ENCODE measurements at regions not wholly inside any gene's neighbourhood (a gene's known extent, or its start where the extent isn't known, plus 50 kb on each side); places are given as distances from the start of the nearest gene placed in this dataset.

DNA sequence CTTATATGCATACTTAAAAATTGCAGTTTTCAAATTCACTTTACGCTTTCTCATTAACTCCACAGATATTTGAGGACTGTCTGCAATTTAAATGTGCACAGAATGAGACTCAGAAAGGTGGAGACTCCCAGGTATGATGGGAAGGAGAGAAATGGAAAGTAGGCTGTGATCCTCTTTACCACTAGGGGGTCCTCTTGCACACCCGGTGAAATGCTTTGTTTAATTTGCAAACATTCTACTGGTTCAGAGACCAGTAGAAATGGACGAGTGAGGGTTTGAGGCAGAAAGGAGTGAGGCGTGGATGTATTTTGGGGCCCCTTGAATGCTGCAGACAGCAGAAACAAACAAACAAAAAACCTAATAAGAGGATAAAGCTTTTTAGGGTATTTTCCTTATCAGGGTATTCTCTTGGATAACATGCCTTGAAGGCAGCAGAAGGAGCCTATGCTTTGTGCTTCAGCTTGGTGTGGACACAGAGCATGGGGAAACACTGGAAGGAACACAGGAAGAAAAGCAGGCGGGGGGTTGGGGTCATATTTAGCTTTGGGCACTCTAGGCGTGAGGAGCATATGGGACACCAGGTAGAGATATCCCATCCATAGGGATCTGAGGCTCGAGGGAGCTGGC lies 410.1 kb downstream of the DMRT2 start:
- H3K9me3 ChIP-seq (ENCODE audit: control insufficient read depth, low read length), result no peaks in the 10 kb centered on the region
- no peaks in the 10 kb centered on the region for H3K36me3 ChIP-seq (ENCODE audit: control insufficient read depth, insufficient read depth, low read length)
- no peaks in the 10 kb centered on the region for H3K4me1 ChIP-seq (ENCODE audit: control insufficient read depth, insufficient read depth, low read length, poor library complexity, severe bottlenecking)
- no peak overlapping the region for H3K4me3 ChIP-seq (ENCODE audit: extremely low read depth, insufficient read depth, low read length, poor library complexity, severe bottlenecking)
- WGBS, 2 experiments (ENCODE audit: insufficient coverage in 2 of 2), result 85 to 94% methylated on average over 2 to 3 of the region's 7 CpGs
- H3K27ac ChIP-seq (ENCODE audit: low read depth, low read length, severe bottlenecking), result no peak overlapping the region

DNA sequence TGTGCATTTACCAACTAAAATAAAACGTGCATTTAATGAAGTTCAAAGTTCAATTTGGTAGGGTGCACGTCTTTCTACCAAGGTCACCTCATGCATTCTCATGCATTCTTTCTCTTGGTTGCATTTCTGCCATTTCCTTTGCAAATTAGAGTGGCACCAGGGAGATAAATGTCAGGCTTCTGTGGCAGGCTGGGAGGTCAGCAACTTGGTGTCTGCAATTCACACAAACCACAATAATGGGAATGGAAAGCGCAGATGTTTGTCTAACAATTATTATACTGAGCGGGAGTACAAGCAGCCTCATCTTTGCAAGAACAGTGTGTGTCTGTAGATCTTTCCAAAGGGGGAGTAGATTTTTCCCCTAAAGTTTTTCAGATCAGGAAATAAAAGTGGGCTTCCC lies 411.7 kb downstream of the DMRT2 start:
- no peaks in the 10 kb centered on the region for H3K36me3 ChIP-seq (ENCODE audit: control insufficient read depth, insufficient read depth, low read length)
- no peaks in the 10 kb centered on the region for H3K9me3 ChIP-seq (ENCODE audit: control insufficient read depth, low read length)
- no peak overlapping the region for H3K27ac ChIP-seq (ENCODE audit: low read depth, low read length, severe bottlenecking)
- no peaks in the 10 kb centered on the region for H3K4me1 ChIP-seq (ENCODE audit: control insufficient read depth, insufficient read depth, low read length, poor library complexity, severe bottlenecking)
- no peak overlapping the region for H3K4me3 ChIP-seq (ENCODE audit: extremely low read depth, insufficient read depth, low read length, poor library complexity, severe bottlenecking)
- WGBS, 2 experiments (ENCODE audit: insufficient coverage in 2 of 2), result 76 to 81% methylated on average over 3 to 4 of the region's 4 CpGs

DNA sequence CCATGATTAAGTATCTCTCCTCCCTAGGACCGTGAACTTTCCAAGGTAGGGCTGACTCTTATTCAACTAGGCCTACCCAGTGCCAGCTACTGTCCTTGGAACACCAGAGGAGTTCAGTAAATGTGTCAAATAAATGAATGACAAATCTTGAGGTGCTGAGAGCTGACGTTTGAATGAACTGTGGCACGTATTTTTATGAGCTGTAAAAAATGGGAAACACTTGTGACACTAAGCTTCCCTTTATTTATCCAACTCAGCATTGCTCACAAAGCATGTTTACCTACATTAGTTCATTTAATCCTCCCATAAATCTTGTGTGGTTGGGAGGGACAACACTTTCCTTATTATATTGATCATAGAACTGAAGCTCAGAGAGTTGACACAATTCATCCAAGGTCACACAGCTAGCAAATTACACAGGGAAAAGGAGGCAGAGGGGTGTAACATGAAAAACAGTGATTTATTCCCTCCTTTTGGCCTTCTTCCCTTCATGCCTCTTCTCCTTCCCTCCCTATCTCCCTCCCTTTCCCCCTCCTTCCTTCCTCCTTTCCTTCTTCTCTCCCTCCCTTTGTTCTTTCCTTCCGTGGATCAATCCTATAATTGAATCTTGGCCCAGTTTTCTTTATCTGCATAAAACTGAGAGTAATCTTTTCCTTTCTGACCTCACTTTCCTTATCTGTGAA lies 412.6 kb downstream of the DMRT2 start:
- no peaks in the 10 kb centered on the region for H3K36me3 ChIP-seq (ENCODE audit: control insufficient read depth, insufficient read depth, low read length)
- H3K9me3 ChIP-seq (ENCODE audit: control insufficient read depth, low read length), result no peaks in the 10 kb centered on the region
- no peak overlapping the region for H3K27ac ChIP-seq (ENCODE audit: low read depth, low read length, severe bottlenecking)
- 100% methylated on average over 1 of the region's 4 CpGs; no CpG with 5 or more reads in 1 of the 2 experiments for WGBS, 2 experiments (ENCODE audit: insufficient coverage in 2 of 2)
- H3K4me3 ChIP-seq (ENCODE audit: extremely low read depth, insufficient read depth, low read length, poor library complexity, severe bottlenecking), result no peak overlapping the region
- no peaks in the 10 kb centered on the region for H3K4me1 ChIP-seq (ENCODE audit: control insufficient read depth, insufficient read depth, low read length, poor library complexity, severe bottlenecking)

DNA sequence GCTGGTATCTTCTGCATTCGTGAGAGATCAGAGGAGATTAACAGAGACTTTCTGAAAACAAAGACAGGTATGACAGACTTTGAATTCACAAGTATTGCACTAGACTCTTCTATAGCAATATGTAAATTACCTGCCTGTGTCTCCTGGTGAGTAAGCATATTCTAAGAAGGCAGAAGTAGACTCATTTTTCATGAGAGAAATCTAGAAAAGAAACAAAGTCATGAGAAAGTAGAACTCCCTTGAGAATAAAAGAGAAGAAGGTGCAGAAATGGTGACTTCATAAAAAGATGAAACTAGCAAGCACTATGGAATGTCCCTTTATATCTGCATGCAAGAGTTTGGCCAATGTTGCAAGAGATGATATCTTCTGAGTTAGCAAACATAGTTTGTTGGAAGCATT lies 419.8 kb downstream of the DMRT2 start:
- no peak overlapping the region for H3K4me3 ChIP-seq (ENCODE audit: extremely low read depth, insufficient read depth, low read length, poor library complexity, severe bottlenecking)
- H3K36me3 ChIP-seq (ENCODE audit: control insufficient read depth, insufficient read depth, low read length), result no peaks in the 10 kb centered on the region
- no peaks in the 10 kb centered on the region for H3K4me1 ChIP-seq (ENCODE audit: control insufficient read depth, insufficient read depth, low read length, poor library complexity, severe bottlenecking)
- no peak overlapping the region for H3K27ac ChIP-seq (ENCODE audit: low read depth, low read length, severe bottlenecking)
- no peaks in the 10 kb centered on the region for H3K9me3 ChIP-seq (ENCODE audit: control insufficient read depth, low read length)
- 86% methylated on average over 1 of the region's 1 CpG; no CpG with 5 or more reads in 1 of the 2 experiments for WGBS, 2 experiments (ENCODE audit: insufficient coverage in 2 of 2)

DNA sequence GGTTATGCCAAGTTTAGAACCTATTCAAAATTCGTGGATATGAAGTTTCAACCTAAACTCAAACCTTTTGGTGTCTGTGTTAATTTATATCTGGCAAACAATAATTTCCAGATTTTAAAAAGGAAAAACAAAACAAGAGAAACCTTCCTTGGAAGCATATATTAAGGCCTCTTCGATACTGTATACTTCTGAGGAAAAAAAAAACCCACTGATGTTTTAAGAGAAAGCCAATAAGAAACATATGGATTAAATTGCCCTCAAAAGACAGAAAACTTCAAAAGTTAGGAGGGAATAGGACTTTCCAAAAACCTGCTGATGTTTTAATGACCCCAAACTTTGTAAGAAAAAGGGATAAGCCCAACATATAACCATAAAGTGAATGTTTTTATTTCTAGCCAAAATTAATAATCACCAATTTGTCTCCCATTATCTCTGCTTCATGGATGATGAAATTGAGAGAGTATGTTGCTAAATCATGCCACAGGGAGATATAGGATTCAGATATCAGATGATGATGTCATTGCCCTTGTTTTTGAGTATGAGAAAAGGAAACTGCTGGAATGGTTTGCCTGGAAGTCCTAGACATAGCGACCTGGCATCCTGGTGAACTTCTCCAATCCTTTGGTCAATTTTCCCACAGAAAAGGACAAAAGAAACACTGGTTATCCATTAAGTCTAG lies 423.9 kb downstream of the DMRT2 start:
- H3K4me3 ChIP-seq (ENCODE audit: extremely low read depth, insufficient read depth, low read length, poor library complexity, severe bottlenecking), result no peak overlapping the region
- no peaks in the 10 kb centered on the region for H3K36me3 ChIP-seq (ENCODE audit: control insufficient read depth, insufficient read depth, low read length)
- WGBS, 2 experiments (ENCODE audit: insufficient coverage in 2 of 2), result no CpG with 5 or more reads among the region's 3 CpGs
- no peaks in the 10 kb centered on the region for H3K4me1 ChIP-seq (ENCODE audit: control insufficient read depth, insufficient read depth, low read length, poor library complexity, severe bottlenecking)
- no peak overlapping the region for H3K27ac ChIP-seq (ENCODE audit: low read depth, low read length, severe bottlenecking)
- H3K9me3 ChIP-seq (ENCODE audit: control insufficient read depth, low read length), result no peaks in the 10 kb centered on the region

DNA sequence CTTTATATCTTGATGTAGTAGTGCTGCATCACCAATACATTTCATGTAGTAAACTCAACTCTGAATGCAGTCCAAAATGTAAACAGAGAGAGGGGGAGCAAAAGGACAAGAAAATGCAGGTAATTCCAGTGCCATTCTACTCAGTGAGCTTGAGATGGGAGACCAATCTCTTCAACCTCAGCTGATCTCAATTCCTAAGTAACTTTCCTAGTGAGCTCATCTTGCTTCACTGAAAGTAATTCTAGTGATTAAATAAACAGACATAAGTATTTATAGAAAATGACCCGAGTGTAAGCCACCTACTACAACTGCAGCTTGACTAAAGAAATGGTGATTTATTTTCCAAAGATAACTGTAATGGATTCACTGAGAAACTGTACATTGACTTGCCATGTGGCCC lies 424.5 kb downstream of the DMRT2 start:
- no CpG with 5 or more reads among the region's 1 CpG for WGBS, 2 experiments (ENCODE audit: insufficient coverage in 2 of 2)
- Histone ChIP-seq H3K4me1 (ENCODE audit: control insufficient read depth, insufficient read depth, low read length, poor library complexity, severe bottlenecking) (no peaks in the 10 kb centered on the region), H3K9me3 (ENCODE audit: control insufficient read depth, low read length) (no peaks in the 10 kb centered on the region), H3K27ac (ENCODE audit: low read depth, low read length, severe bottlenecking) (no peak overlapping the region), H3K36me3 (ENCODE audit: control insufficient read depth, insufficient read depth, low read length) (no peaks in the 10 kb centered on the region), H3K4me3 (ENCODE audit: extremely low read depth, insufficient read depth, low read length, poor library complexity, severe bottlenecking) (no peak overlapping the region)

DNA sequence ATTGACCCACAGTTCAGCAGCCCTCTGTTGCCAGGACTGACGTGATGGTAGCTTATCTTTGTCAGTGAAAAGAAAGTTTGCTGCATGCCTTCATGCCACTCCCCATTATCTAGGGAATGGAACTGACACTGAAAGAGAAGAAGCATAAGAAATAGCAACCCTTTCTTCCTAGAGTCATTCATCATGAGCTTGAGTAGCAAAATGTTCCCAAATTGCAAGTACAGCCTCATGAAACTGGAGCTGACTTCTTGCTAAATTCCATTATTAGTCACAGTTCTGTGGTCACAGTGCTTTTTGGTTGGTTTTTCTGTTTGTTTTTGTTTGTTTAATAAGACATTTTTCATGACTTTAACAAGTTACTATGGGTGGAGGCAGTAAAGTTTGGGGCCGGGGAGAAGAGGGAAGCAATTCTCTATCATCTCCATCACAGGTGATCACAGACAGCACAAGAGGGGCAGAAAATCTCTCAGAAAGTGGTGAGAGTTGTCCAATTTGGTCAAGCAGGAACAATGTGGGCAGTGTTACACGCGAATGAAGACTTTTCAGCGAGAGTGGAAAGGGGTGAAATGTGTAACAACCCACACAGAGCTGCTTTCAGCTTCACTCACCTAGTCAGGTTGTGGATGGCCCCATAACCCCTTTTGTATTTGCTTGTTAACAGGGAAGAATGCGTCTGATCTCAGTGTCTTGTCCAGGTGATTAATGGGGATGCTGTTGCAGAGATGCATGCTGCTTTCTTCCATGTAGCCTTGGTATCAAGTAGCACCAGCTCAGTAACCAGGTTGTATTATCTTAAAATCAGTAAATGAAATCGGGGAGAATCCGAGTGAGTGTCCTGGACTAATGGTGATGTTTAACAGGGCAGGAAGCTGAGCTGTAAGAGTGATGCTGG lies 440.4 kb downstream of the DMRT2 start:
- Histone ChIP-seq H3K4me3 (ENCODE audit: extremely low read depth, insufficient read depth, low read length, poor library complexity, severe bottlenecking) (no peak overlapping the region), H3K4me1 (ENCODE audit: control insufficient read depth, insufficient read depth, low read length, poor library complexity, severe bottlenecking) (no peaks in the 10 kb centered on the region), H3K9me3 (ENCODE audit: control insufficient read depth, low read length) (no peaks in the 10 kb centered on the region), H3K27ac (ENCODE audit: low read depth, low read length, severe bottlenecking) (no peak overlapping the region), H3K36me3 (ENCODE audit: control insufficient read depth, insufficient read depth, low read length) (no peaks in the 10 kb centered on the region)
- WGBS, 2 experiments (ENCODE audit: insufficient coverage in 2 of 2), result 96% methylated on average over 3 of the region's 8 CpGs; no CpG with 5 or more reads in 1 of the 2 experiments

DNA sequence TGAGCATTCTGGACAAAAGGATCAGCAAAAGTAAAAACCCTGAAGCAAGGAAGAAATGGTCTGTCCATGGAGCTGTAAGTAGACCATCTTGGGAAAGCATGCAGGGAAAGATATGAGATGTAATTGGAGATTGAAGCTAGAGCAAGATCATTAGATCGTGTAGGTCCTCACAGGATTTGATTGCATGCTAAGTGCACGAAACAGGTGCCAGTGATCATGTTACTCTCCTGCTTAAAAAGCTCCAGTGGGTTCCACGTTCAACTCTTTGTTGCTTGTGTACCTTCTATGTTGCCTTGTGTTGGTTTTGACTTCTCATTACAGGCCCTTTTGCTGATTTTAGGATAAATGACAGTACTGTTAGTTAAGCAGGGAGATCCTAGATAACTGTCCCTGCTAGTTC lies 442.0 kb downstream of the DMRT2 start:
- H3K4me3 ChIP-seq (ENCODE audit: extremely low read depth, insufficient read depth, low read length, poor library complexity, severe bottlenecking), result no peak overlapping the region
- H3K27ac ChIP-seq (ENCODE audit: low read depth, low read length, severe bottlenecking), result no peak overlapping the region
- no peaks in the 10 kb centered on the region for H3K4me1 ChIP-seq (ENCODE audit: control insufficient read depth, insufficient read depth, low read length, poor library complexity, severe bottlenecking)
- no peaks in the 10 kb centered on the region for H3K36me3 ChIP-seq (ENCODE audit: control insufficient read depth, insufficient read depth, low read length)
- 84 to 85% methylated on average over 2 to 3 of the region's 3 CpGs for WGBS, 2 experiments (ENCODE audit: insufficient coverage in 2 of 2)
- H3K9me3 ChIP-seq (ENCODE audit: control insufficient read depth, low read length), result no peaks in the 10 kb centered on the region

DNA sequence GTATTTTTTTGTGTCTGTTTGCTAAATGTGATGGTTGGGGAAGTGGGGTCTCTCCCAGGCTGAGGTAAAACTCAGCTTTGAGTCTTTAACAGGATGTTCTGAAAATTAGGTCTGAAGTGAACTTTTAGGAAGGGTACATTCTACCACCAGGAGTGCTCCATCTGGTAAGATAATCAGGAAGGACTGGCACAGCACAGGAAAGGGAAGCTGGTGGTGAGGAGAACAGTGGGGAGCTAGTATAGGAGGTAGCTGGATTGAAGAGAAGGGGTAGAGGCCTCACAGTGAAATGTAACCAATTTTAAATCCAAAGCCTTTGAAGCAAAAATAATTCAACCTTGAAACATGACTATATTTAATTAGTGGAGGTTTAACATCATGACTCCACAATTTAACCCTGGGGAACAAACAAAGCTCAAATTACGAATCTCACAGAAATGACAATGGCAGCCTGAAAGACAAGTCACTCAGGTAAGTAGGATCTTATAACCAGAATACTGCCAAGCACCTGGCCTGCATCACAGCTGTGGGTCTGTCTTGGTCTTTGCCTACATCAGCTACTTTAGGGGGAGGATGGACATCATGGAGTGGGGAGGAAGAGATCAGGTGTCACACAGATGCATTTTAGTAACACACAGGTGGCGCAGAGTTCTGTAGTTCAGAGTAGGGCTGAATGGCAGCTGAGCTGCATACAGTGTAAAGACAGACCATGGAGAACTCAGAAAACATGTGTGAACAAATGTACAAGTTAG lies 445.3 kb downstream of the DMRT2 start:
- no peak overlapping the region for H3K4me3 ChIP-seq (ENCODE audit: extremely low read depth, insufficient read depth, low read length, poor library complexity, severe bottlenecking)
- H3K9me3 ChIP-seq (ENCODE audit: control insufficient read depth, low read length), result no peaks in the 10 kb centered on the region
- H3K27ac ChIP-seq (ENCODE audit: low read depth, low read length, severe bottlenecking), result no peak overlapping the region
- no peaks in the 10 kb centered on the region for H3K4me1 ChIP-seq (ENCODE audit: control insufficient read depth, insufficient read depth, low read length, poor library complexity, severe bottlenecking)
- H3K36me3 ChIP-seq (ENCODE audit: control insufficient read depth, insufficient read depth, low read length), result no peaks in the 10 kb centered on the region
- 82 to 100% methylated on average over 1 to 2 of the region's 2 CpGs for WGBS, 2 experiments (ENCODE audit: insufficient coverage in 2 of 2)

DNA sequence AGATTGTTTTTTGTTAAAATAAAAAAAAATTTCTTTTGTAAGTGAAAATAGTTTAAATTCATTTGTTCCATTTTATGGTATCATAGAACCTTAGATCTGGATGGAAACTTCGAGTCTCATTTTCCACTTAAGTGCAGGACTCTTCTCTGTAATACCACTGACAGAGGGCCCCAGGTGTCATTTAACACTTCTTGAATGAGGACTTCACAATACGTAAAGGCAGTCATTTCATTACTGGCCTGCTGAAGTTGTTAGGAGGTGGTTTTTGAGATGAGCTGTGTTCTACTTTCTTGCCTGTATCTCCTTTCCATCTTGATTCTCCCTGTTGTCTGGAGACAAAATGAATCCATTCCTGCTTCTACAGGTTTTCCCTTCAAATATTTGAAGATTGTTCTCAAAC lies 455.3 kb downstream of the DMRT2 start:
- whole genome bisulfite sequencing, 2 experiments (ENCODE audit: insufficient coverage in 2 of 2), result 78% methylated on average over 1 of the region's 2 CpGs; no CpG with 5 or more reads in 1 of the 2 experiments
- H3K9me3 ChIP-seq (ENCODE audit: control insufficient read depth, low read length), result no peaks in the 10 kb centered on the region

More for the DNA sequence above, 455.3 kb downstream of the DMRT2 start:
- Histone ChIP-seq H3K4me3 (ENCODE audit: extremely low read depth, insufficient read depth, low read length, poor library complexity, severe bottlenecking) (no peak overlapping the region), H3K36me3 (ENCODE audit: control insufficient read depth, insufficient read depth, low read length) (no peaks in the 10 kb centered on the region), H3K4me1 (ENCODE audit: control insufficient read depth, insufficient read depth, low read length, poor library complexity, severe bottlenecking) (no peaks in the 10 kb centered on the region), H3K27ac (ENCODE audit: low read depth, low read length, severe bottlenecking) (no peak overlapping the region)

Data from mesodermal cell (in vitro differentiated cells).